CD4-positive, alpha-beta memory T cell (primary cell): ENCODE measurements at regions not wholly inside any gene's neighbourhood (a gene's known extent, or its start where the extent isn't known, plus 50 kb on each side); places are given as distances from the start of the nearest gene placed in this dataset.

Experiments used
- CTCF ChIA-PET: fragments of 350-600 bp; sonication (Branson Sonifier 250); formaldehyde crosslinking; loops from one replicate; lab custom pipeline; 2021; ENCODE audit warnings: inconsistent platforms; ENCODE audit not compliant: partially characterized antibody; lab: Charles Lee
- POLR2A ChIA-PET: fragments of 350-600 bp; sonication (Branson Sonifier 250); formaldehyde crosslinking; loops from one replicate; lab custom pipeline; 2021; ENCODE audit not compliant: partially characterized antibody; lab: Charles Lee
- DNase-seq, 5 donors: peaks; one replicate each; pipeline versions ENCODE4 v3.0.0 to v3.0.0-alpha.2; 2020 to 2022; ENCODE audit warnings: mixed read lengths in 1 of 5
- H3K27ac ChIP-seq: one replicate; pipeline ENCODE4 v1.7.0; 2013; ENCODE audit warnings: low read depth, low read length
- H3K27me3 ChIP-seq: 2 replicates; pipeline ENCODE4 v1.7.0; 2013; ENCODE audit warnings: mild to moderate bottlenecking, low read length, moderate library complexity; ENCODE audit not compliant: insufficient read depth
- H3K36me3 ChIP-seq: 2 replicates; pipeline ENCODE4 v1.7.0; 2013; ENCODE audit warnings: mild to moderate bottlenecking, low read length, moderate library complexity; ENCODE audit not compliant: insufficient read depth
- H3K4me1 ChIP-seq: 2 replicates; pipeline ENCODE4 v1.7.0; 2013; ENCODE audit warnings: mild to moderate bottlenecking, low read length, moderate library complexity; ENCODE audit not compliant: insufficient read depth
- H3K4me3 ChIP-seq, 2 donors: one replicate each; pipeline ENCODE4 v1.7.0; 2013; ENCODE audit warnings: low read length in 2 of 2, mild to moderate bottlenecking in 1 of 2
- H3K9me3 ChIP-seq, 2 donors: one replicate each; pipeline ENCODE4 v1.7.0; 2013; ENCODE audit warnings: low read length in 2 of 2, control low read depth in 1 of 2; ENCODE audit not compliant: control insufficient read depth in 1 of 2
- H3K27ac Mint-ChIP-seq, 7 donors: one replicate each; pipeline ENCODE4 v1.8.0; 2020 to 2021; ENCODE audit warnings: mixed read lengths in 7 of 7, mild to moderate bottlenecking in 6 of 7, inconsistent platforms in 3 of 7, moderate library complexity in 3 of 7
- H3K27me3 Mint-ChIP-seq, 2 donors: one replicate each; pipeline ENCODE4 v1.8.0; 2020 to 2021; ENCODE audit warnings: mixed read lengths in 2 of 2
- H3K36me3 Mint-ChIP-seq, 2 donors: one replicate each; pipeline ENCODE4 v1.8.0; 2020 to 2021; ENCODE audit warnings: mixed read lengths in 2 of 2, inconsistent platforms in 1 of 2, mild to moderate bottlenecking in 1 of 2
- H3K4me1 Mint-ChIP-seq, 4 donors: one replicate each; pipeline ENCODE4 v1.8.0; 2020 to 2021; ENCODE audit warnings: mixed read lengths in 4 of 4, mild to moderate bottlenecking in 1 of 4
- H3K4me3 Mint-ChIP-seq, 8 donors: one replicate each; pipeline ENCODE4 v1.8.0; 2020 to 2021; ENCODE audit warnings: mixed read lengths in 8 of 8, mild to moderate bottlenecking in 7 of 8, moderate library complexity in 6 of 8, inconsistent platforms in 3 of 8
- H3K9me3 Mint-ChIP-seq, 8 donors: one replicate each; pipeline ENCODE4 v1.8.0; 2020 to 2021; ENCODE audit warnings: mixed read lengths in 8 of 8, mild to moderate bottlenecking in 5 of 8, inconsistent platforms in 3 of 8, moderate library complexity in 1 of 8
- intact Hi-C: fragments of 100-400 bp; cut with micrococcal nuclease; formaldehyde crosslinking; loops from one replicate; pipeline ENCODE4 v1.15.1; 2023

DNA sequence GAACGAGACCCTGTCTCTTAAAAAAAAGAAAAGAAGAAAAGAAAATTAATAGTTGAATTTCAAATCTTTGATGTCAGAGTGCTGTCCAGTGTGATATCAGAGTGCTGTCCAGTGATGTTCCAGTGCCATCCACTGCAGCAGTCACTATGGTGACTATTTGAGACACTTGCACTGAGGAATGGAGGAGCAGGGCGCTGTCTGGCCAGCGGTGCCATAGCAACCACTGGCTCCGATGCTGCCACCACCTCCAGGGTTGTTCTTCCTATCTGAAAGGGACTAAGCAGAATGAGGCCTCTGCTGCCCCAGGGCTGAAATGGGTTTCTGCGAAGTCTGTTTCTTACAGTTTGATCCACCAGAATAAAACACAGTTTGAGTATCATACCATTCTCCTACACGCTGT is 272.9 kb downstream of the NUAK1 start:
- CTCF ChIA-PET = no interaction called here
- H3K27me3 ChIP-seq = no peaks in the 10 kb centered on the region

DNA sequence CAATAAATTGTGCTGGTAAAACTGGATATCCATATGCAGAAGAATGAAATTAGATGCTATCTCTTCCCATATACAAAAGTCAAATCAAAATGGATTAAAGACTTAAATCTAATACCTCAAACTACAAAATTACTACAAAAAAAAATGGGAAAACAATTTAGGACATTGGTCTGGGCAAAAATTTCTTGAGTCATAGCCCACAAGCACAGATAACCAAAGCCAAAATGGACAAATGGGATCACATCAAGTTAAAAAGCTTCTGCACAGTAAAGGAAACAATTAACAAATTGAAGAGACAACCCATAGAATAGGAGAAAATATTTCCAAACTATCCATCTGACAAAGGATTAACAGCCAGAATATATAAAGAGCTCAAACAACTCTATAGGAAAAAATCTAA is 264.6 kb downstream of the NUAK1 start:
- Mint-ChIP-seq H3K4me1 (no peaks in the 10 kb centered on the region), H3K4me3 (no peak overlapping the region), H3K9me3 (peaks cover 0 to 5% (median 2%) of the 10 kb centered on the region in 8 donors), H3K36me3 (no peaks in the 10 kb centered on the region), H3K27ac (no peak overlapping the region), H3K27me3 (no peaks in the 10 kb centered on the region)
- Histone ChIP-seq H3K4me1 (no peaks in the 10 kb centered on the region), H3K27me3 (no peaks in the 10 kb centered on the region), H3K36me3 (no peaks in the 10 kb centered on the region), H3K9me3 (no peaks in the 10 kb centered on the region), H3K4me3 (no peak overlapping the region), H3K27ac (no peak overlapping the region)
- ChIA-PET POLR2A (no interaction called here), CTCF (no interaction called here)
- intact Hi-C loops = no loop called here
- no peak for DNase-seq

More for the DNA sequence above, 272.9 kb downstream of the NUAK1 start:
- Mint-ChIP-seq H3K9me3 (peaks cover 0 to 7% (median 2%) of the 10 kb centered on the region in 8 donors), H3K4me1 (no peaks in the 10 kb centered on the region), H3K27ac (no peak overlapping the region), H3K4me3 (no peak overlapping the region), H3K36me3 (no peaks in the 10 kb centered on the region), H3K27me3 (peaks cover 0 to 2% of the 10 kb centered on the region in 2 donors)
- Histone ChIP-seq H3K36me3 (no peaks in the 10 kb centered on the region), H3K4me3 (no peak overlapping the region), H3K27ac (no peak overlapping the region), H3K4me1 (no peaks in the 10 kb centered on the region), H3K9me3 (no peaks in the 10 kb centered on the region)
- POLR2A ChIA-PET = no interaction called here
- intact Hi-C loops = no loop called here
- DNase-seq = no peak

DNA sequence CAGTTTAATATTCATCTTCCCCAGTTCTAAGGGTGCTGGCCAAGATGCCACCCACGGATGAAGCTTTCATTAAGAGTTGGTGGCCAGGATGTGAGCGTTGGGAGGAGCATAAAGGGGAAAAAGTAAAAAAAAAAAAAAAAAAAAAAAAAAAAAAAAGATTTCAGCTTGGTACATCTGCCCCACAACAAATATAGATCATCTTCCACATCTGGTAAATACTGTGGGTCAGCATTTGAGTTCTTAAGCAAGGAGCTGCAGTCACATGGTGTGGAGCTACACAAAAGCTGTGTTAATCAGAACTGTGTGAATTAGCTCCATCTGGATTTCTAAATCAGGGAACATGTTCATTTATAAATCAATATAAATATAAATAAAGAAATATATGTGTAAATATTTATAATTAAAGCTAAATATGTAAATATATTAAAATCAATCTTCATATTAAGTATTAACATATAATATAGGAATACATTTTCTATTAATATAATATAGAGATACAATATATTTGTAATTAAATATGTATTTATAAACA is 262.3 kb downstream of the NUAK1 start:
- no peaks in the 10 kb centered on the region for H3K4me1 Mint-ChIP-seq
- ChIA-PET POLR2A (no interaction called here), CTCF (interaction anchor here (0.6 kb wide), 1 partner anchor 853 kb away, joined by 5 read pairs; no protein-coding TSS in a partner anchor)
- no peaks in the 10 kb centered on the region for H3K36me3 Mint-ChIP-seq
- H3K36me3 ChIP-seq = no peaks in the 10 kb centered on the region
- intact Hi-C loops = no loop called here
- H3K9me3 ChIP-seq = no peaks in the 10 kb centered on the region
- no peaks in the 10 kb centered on the region for H3K27me3 ChIP-seq
- DNase-seq = no peak
- no peak overlapping the region for H3K4me3 ChIP-seq
- no peaks in the 10 kb centered on the region for H3K27me3 Mint-ChIP-seq
- H3K27ac ChIP-seq = no peak overlapping the region
- no peak overlapping the region for H3K27ac Mint-ChIP-seq
- peaks cover 0 to 2% (median 0%) of the 10 kb centered on the region in 8 donors for H3K9me3 Mint-ChIP-seq
- H3K4me3 Mint-ChIP-seq = no peak overlapping the region
- no peaks in the 10 kb centered on the region for H3K4me1 ChIP-seq

DNA sequence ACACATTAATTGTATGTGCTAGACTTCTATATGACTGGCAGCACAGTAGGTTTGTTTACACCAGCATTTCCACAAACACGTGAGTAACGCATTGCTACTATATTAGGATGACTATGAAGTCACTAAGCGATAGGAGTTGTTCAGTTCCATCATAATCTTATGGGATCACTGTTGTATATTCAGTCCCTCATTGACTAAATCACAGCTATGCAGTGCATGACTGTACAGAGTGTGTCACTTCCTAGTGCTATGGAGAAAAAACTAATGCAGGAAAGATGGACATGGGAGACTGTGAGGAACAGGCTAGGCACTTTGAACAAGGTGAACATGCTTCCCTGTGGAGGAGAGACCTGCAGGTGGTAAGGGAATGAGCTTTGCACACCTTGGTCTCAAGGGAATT is 259.8 kb downstream of the NUAK1 start:
- intact Hi-C loops = no loop called here
- POLR2A ChIA-PET = no interaction called here

DNA sequence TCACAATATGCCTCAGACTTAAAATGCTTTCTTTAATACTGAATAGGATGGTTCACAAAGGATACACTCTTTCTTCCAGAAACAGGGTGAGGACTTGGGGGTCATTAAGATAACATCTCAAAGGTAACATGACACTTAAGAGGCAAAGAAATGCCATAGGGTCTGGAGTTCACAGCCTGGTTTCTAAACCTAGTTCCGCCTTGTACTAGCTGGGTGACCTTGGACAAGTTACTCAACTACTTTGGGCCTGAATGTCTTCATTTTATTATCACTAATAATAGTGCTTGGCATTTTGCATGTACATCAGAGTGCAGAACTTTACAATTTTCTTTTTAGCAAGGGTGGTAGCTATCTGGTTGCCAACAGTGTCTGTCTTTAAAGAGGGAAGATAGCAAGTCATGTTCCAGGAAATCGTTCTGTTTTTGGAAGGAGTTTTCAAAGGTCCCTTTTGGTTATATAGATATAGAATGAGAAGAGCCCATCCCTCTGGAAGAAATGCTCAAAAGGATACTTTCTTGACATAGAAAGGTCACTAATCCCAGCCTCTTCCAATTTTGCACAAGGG is 257.8 kb downstream of the NUAK1 start:
- Mint-ChIP-seq H3K4me1 (no peaks in the 10 kb centered on the region), H3K27ac (no peak overlapping the region), H3K4me3 (no peak overlapping the region), H3K9me3 (no peaks in the 10 kb centered on the region), H3K36me3 (no peaks in the 10 kb centered on the region), H3K27me3 (peaks cover 0 to 5% of the 10 kb centered on the region in 2 donors)
- Histone ChIP-seq H3K4me3 (no peak overlapping the region), H3K9me3 (no peaks in the 10 kb centered on the region), H3K4me1 (no peaks in the 10 kb centered on the region), H3K27me3 (no peaks in the 10 kb centered on the region), H3K27ac (no peak overlapping the region), H3K36me3 (no peaks in the 10 kb centered on the region)
- intact Hi-C loops = no loop called here
- POLR2A ChIA-PET = no interaction called here
- CTCF ChIA-PET = no interaction called here
- no peak for DNase-seq

More for the DNA sequence above, 259.8 kb downstream of the NUAK1 start:
- H3K9me3 Mint-ChIP-seq = no peaks in the 10 kb centered on the region
- CTCF ChIA-PET = no interaction called here
- Histone ChIP-seq H3K4me1 (no peaks in the 10 kb centered on the region), H3K27ac (no peak overlapping the region), H3K4me3 (no peak overlapping the region), H3K36me3 (no peaks in the 10 kb centered on the region), H3K27me3 (no peaks in the 10 kb centered on the region), H3K9me3 (no peaks in the 10 kb centered on the region)
- H3K36me3 Mint-ChIP-seq = no peaks in the 10 kb centered on the region
- H3K27me3 Mint-ChIP-seq = no peaks in the 10 kb centered on the region
- no peak overlapping the region for H3K27ac Mint-ChIP-seq
- no peak for DNase-seq
- H3K4me3 Mint-ChIP-seq = no peak overlapping the region
- H3K4me1 Mint-ChIP-seq = no peaks in the 10 kb centered on the region

DNA sequence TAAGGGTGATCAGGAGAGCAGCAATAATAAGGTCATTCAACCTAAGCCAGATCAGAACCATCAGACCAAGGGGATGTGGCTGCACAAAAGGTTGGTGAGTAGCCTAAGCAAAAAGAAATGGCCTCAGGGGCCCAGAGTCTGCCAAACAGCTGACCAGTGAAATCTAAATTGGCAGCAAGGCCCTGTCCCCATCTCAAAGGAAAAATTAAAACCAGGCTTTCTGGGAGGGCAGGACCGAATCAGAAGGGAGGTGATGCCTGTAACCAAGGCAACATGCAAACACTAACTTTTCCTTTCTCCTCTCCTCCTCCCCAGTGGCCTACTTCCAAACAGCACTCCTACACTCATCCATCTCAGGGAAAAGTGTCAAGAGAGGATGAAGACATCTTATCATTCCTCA is 256.4 kb downstream of the NUAK1 start:
- no peak overlapping the region for H3K4me3 Mint-ChIP-seq

DNA sequence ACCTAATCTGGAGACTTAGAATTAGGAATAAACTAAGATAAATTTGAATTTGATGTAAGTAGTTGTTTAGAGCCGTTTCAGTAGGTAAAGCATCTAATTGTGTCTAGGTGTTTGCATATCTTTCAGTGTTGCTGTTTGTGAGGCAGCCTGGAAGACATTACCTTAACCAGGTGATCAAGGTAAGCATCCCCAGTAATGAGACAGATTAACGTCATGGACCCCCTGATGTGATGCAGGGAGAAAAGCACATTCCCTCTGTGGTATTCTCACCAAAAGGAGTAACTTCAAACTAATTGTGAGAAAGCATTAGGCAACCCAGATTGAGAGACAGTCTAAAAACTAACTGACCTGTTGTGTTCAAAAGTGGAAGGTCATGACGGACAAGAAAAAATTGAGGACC is 251.6 kb downstream of the NUAK1 start:
- Histone ChIP-seq H3K27ac (no peak overlapping the region), H3K9me3 (no peaks in the 10 kb centered on the region), H3K4me3 (no peak overlapping the region), H3K36me3 (no peaks in the 10 kb centered on the region), H3K4me1 (no peaks in the 10 kb centered on the region), H3K27me3 (no peaks in the 10 kb centered on the region)
- Mint-ChIP-seq H3K27ac (no peak overlapping the region), H3K9me3 (peaks cover 0 to 2% (median 0%) of the 10 kb centered on the region in 8 donors), H3K36me3 (no peaks in the 10 kb centered on the region), H3K4me1 (no peaks in the 10 kb centered on the region), H3K4me3 (no peak overlapping the region), H3K27me3 (peaks cover 1 to 5% of the 10 kb centered on the region in 2 donors)
- no peak for DNase-seq
- CTCF ChIA-PET = no interaction called here
- intact Hi-C loops = no loop called here
- POLR2A ChIA-PET = no interaction called here

More for the DNA sequence above, 256.4 kb downstream of the NUAK1 start:
- Histone ChIP-seq H3K9me3 (no peaks in the 10 kb centered on the region), H3K27ac (no peak overlapping the region), H3K36me3 (no peaks in the 10 kb centered on the region), H3K4me3 (no peak overlapping the region), H3K4me1 (no peaks in the 10 kb centered on the region), H3K27me3 (no peaks in the 10 kb centered on the region)
- Mint-ChIP-seq H3K27ac (no peak overlapping the region), H3K4me1 (no peaks in the 10 kb centered on the region), H3K27me3 (peaks cover 0 to 5% of the 10 kb centered on the region in 2 donors), H3K9me3 (peaks cover 0 to 2% (median 0%) of the 10 kb centered on the region in 8 donors), H3K36me3 (no peaks in the 10 kb centered on the region)
- ChIA-PET CTCF (no interaction called here), POLR2A (no interaction called here)
- no peak for DNase-seq
- intact Hi-C loops = no loop called here
